ENCODE measurements at regions not wholly inside any gene's neighbourhood (a gene's known extent, or its start where the extent isn't known, plus 50 kb on each side); places are given as distances from the start of the nearest gene placed in this dataset.

DNA sequence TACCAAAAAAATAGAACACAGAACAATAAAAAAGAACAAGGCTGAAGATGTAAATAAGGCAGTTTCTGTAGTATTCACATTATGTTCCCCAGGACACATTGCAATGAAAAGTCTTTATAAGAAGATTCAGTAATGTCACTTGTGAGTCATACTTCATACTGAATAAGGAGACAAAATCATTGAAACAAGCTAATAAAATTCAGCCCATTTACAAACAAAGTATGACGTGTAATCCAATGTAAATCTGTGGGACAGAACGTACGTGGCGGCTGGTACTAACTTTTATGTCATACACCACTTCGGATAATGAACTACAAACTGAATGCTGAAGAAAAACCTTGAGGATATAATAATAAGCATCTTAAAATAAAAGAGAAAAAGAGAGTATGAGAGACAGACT lies 512.8 kb upstream of the MIR17HG start:
- no peak for TF ChIP-seq SUZ12 (IDR thresholded peaks at IDR 0.05; ENCODE audit: extremely low read depth, insufficient read depth, insufficient read length)
- no peak for TF ChIP-seq YY1 (IDR thresholded peaks at IDR 0.05; ENCODE audit: insufficient read depth, insufficient read length)
